Panc1 (cell line): ENCODE measurements at regions not wholly inside any gene's neighbourhood (a gene's known extent, or its start where the extent isn't known, plus 50 kb on each side); places are given as distances from the start of the nearest gene placed in this dataset.

Experiments used
- ATAC-seq: fragments of 200-7000 bp; cut with Tn5 transposase; 2 replicates; pipeline ENCODE4 v1.9.1; 2020; ENCODE audit warnings: mild to moderate bottlenecking, moderate library complexity
- BruUV-seq: library from RNA; stranded (reverse); fragments of 400-500 nt; replicated peaks from 2 replicates; lab custom pipeline; 2021; lab: Mats Ljungman, UMichigan
- CTCF ChIA-PET: fragments of 300-600 bp; sonication (Branson Sonifier 250); formaldehyde crosslinking; loops from one replicate; lab custom pipeline; 2022; ENCODE audit warnings: antibody characterized with exemption; lab: Charles Lee
- POLR2A ChIA-PET: fragments of 300-600 bp; sonication (Branson Sonifier 250); formaldehyde crosslinking; loops from one replicate; lab custom pipeline; 2022; ENCODE audit warnings: antibody characterized with exemption; lab: Charles Lee
- DNase-seq: peaks from one replicate; pipeline ENCODE4 v3.0.0-alpha.2; 2010; ENCODE audit warnings: low read depth, low spot score
- H3K27ac ChIP-seq: 2 replicates; pipeline ENCODE4 v1.5.1; 2011; ENCODE audit warnings: mild to moderate bottlenecking, low read length, inconsistent platforms
- H3K27me3 ChIP-seq: fragments of 200-500 bp; sonication (Bioruptor generic); 2 replicates; pipeline ENCODE4 v1.6.0; 2014; ENCODE audit warnings: low read length, inconsistent platforms; ENCODE audit not compliant: control insufficient read depth, insufficient read depth
- H3K36me3 ChIP-seq: fragments of 200-500 bp; sonication (Bioruptor generic); 2 replicates; pipeline ENCODE4 v1.5.1; 2014; ENCODE audit warnings: inconsistent platforms, mild to moderate bottlenecking, low read length, moderate library complexity; ENCODE audit not compliant: control insufficient read depth, insufficient read depth
- H3K4me1 ChIP-seq: 2 replicates; pipeline ENCODE4 v1.5.1; 2011; ENCODE audit warnings: inconsistent platforms, mild to moderate bottlenecking, low read length, moderate library complexity; ENCODE audit not compliant: control insufficient read depth, insufficient read depth
- H3K4me3 ChIP-seq, 2 experiments: 2 replicates each; pipeline ENCODE4 v1.5.1; 2011 to 2012; ENCODE audit warnings: low read depth in 2 of 2, low read length in 2 of 2, mild to moderate bottlenecking in 2 of 2, inconsistent platforms in 1 of 2, moderate library complexity in 1 of 2
- H3K9me3 ChIP-seq: fragments of 200-500 bp; sonication (Bioruptor generic); 2 replicates; pipeline ENCODE4 v1.5.1; 2014; ENCODE audit warnings: low read depth, mild to moderate bottlenecking, inconsistent platforms, low read length, moderate library complexity; ENCODE audit not compliant: control insufficient read depth, insufficient read depth
- POLR2AphosphoS5 ChIP-seq: IDR thresholded peaks from 2 replicates; pipeline ENCODE4 v1.6.1; 2012; ENCODE audit warnings: mild to moderate bottlenecking, low read depth, low read length, moderate library complexity
- REST ChIP-seq, 2 experiments: IDR thresholded peaks; 2 replicates each; pipeline ENCODE4 v1.6.1; 2011 to 2012; ENCODE audit warnings: low read depth in 2 of 2, control low read depth in 1 of 2, low read length in 1 of 2, mild to moderate bottlenecking in 1 of 2, moderate library complexity in 1 of 2; ENCODE audit not compliant: insufficient read depth in 1 of 2
- SIN3A ChIP-seq: IDR thresholded peaks from 2 replicates; pipeline ENCODE4 v1.6.1; 2012; ENCODE audit warnings: low read depth, mild to moderate bottlenecking, low read length, moderate library complexity, borderline replicate concordance; ENCODE audit not compliant: insufficient read depth
- TCF7L2 ChIP-seq: IDR thresholded peaks from 2 replicates; pipeline ENCODE4 v1.6.1; 2011; ENCODE audit warnings: mild to moderate bottlenecking, low read depth, low read length, inconsistent platforms
- in situ Hi-C: cut with HindIII; loops from 2 replicates; pipeline ENCODE4 v1.10.0; 2016; ENCODE audit warnings: low sequenced_read_pairs, low pct_unique_long_range_greater_than_20kb
- intact Hi-C: fragments of 100-400 bp; cut with micrococcal nuclease; formaldehyde crosslinking; loops from one replicate; pipeline ENCODE4 v1.10.0; 2022; ENCODE audit not compliant: unreplicated experiment
- TF ChIP-seq, protein P1 (sequence below): fragments of 450-650 bp; IDR thresholded peaks from 2 replicates; pipeline ENCODE4 v1.5.1; 2017; ENCODE audit warnings: mild to moderate bottlenecking

- in situ Hi-C loops (no loop called here), intact Hi-C loops (no loop called here)
- no peak overlapping the region for H3K4me3 ChIP-seq
- DNase-seq (no peak), ATAC-seq (no peak)
- ChIA-PET POLR2A (no interaction called here), CTCF (no interaction called here)
- peaks cover 48% of the 10 kb centered on the region for H3K27me3 ChIP-seq
- TF ChIP-seq POLR2AphosphoS5 (no peak), REST (IDR thresholded peaks at IDR 0.05; ENCODE audit: insufficient read depth in 1 of 2, low read depth in 2 of 2, low read length in 1 of 2) (no peak), TCF7L2 (no peak), SIN3A (no peak)
- TF ChIP-seq, protein P1, sequence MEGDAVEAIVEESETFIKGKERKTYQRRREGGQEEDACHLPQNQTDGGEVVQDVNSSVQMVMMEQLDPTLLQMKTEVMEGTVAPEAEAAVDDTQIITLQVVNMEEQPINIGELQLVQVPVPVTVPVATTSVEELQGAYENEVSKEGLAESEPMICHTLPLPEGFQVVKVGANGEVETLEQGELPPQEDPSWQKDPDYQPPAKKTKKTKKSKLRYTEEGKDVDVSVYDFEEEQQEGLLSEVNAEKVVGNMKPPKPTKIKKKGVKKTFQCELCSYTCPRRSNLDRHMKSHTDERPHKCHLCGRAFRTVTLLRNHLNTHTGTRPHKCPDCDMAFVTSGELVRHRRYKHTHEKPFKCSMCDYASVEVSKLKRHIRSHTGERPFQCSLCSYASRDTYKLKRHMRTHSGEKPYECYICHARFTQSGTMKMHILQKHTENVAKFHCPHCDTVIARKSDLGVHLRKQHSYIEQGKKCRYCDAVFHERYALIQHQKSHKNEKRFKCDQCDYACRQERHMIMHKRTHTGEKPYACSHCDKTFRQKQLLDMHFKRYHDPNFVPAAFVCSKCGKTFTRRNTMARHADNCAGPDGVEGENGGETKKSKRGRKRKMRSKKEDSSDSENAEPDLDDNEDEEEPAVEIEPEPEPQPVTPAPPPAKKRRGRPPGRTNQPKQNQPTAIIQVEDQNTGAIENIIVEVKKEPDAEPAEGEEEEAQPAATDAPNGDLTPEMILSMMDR = no peak
- H3K4me1 ChIP-seq = no peaks in the 10 kb centered on the region
- H3K27ac ChIP-seq = no peak overlapping the region
- no peaks in the 10 kb centered on the region for H3K36me3 ChIP-seq
- no peaks in the 10 kb centered on the region for H3K9me3 ChIP-seq
- BruUV-seq = no TSS peak
Observed at GRCh38 chr11:134014511-134014910, 54.4 kb upstream of the JAM3 start.

GRCh38 chr11:134015556-134015955 lies 53.3 kb upstream of the JAM3 start:
- no peak for DNase-seq
- ChIA-PET POLR2A (no interaction called here), CTCF (no interaction called here)
- intact Hi-C loops = no loop called here
- TF ChIP-seq REST (IDR thresholded peaks at IDR 0.05; ENCODE audit: insufficient read depth in 1 of 2, low read depth in 2 of 2, low read length in 1 of 2) (no peak), POLR2AphosphoS5 (no peak), TCF7L2 (no peak), SIN3A (no peak)
- TF ChIP-seq, protein P1 = no peak
- Histone ChIP-seq H3K36me3 (no peaks in the 10 kb centered on the region), H3K4me1 (no peaks in the 10 kb centered on the region), H3K4me3 (no peak overlapping the region), H3K9me3 (no peaks in the 10 kb centered on the region), H3K27ac (no peak overlapping the region), H3K27me3 (peaks cover 46% of the 10 kb centered on the region)
- no TSS peak for BruUV-seq
- in situ Hi-C loops = no loop called here
- no peak for ATAC-seq
